Mucosa of rectum (tissue), 2 donors: ENCODE measurements at regions not wholly inside any gene's neighbourhood (a gene's known extent, or its start where the extent isn't known, plus 50 kb on each side); places are given as distances from the start of the nearest gene placed in this dataset.

Experiments used
- H3K27ac ChIP-seq, 2 donors: one replicate each; pipeline ENCODE4 v1.7.0; 2013; ENCODE audit warnings: inconsistent platforms in 2 of 2, low read depth in 2 of 2, low read length in 2 of 2
- H3K27me3 ChIP-seq, 2 donors: one replicate each; pipeline ENCODE4 v1.7.0; 2013; ENCODE audit warnings: low read length in 2 of 2; ENCODE audit not compliant: control insufficient read depth in 2 of 2, insufficient read depth in 2 of 2
- H3K36me3 ChIP-seq, 2 donors: one replicate each; pipeline ENCODE4 v1.7.0; 2013; ENCODE audit warnings: low read length in 2 of 2; ENCODE audit not compliant: control insufficient read depth in 2 of 2, insufficient read depth in 2 of 2
- H3K4me1 ChIP-seq, 2 donors: one replicate each; pipeline ENCODE4 v1.7.0; 2013; ENCODE audit warnings: low read length in 2 of 2, mild to moderate bottlenecking in 1 of 2; ENCODE audit not compliant: control insufficient read depth in 2 of 2, insufficient read depth in 2 of 2
- H3K4me3 ChIP-seq, 2 donors: one replicate each; pipeline ENCODE4 v1.7.0; 2013; ENCODE audit warnings: low read length in 2 of 2
- H3K9ac ChIP-seq, 2 donors: one replicate each; pipeline ENCODE4 v1.7.0; 2013; ENCODE audit warnings: low read length in 2 of 2, low read depth in 1 of 2, mild to moderate bottlenecking in 1 of 2
- H3K9me3 ChIP-seq, 2 donors: one replicate each; pipeline ENCODE4 v1.7.0; 2013; ENCODE audit warnings: low read length in 2 of 2; ENCODE audit not compliant: control insufficient read depth in 2 of 2
- donor health status: healthy.
- donor health status: Normal muscosa, but diverticular disease.

- no peaks in the 10 kb centered on the region for H3K36me3 ChIP-seq
- H3K27ac ChIP-seq = no peak overlapping the region
- H3K27me3 ChIP-seq = no peaks in the 10 kb centered on the region
- H3K9ac ChIP-seq = no peak overlapping the region
- H3K4me1 ChIP-seq = no peaks in the 10 kb centered on the region
- peaks cover 0 to 3% of the 10 kb centered on the region in 2 donors for H3K9me3 ChIP-seq
- H3K4me3 ChIP-seq = no peak overlapping the region
These were observed 276.4 kb upstream of the TTC14 start for GRCh38 chr3:180325533-180325932.

DNA sequence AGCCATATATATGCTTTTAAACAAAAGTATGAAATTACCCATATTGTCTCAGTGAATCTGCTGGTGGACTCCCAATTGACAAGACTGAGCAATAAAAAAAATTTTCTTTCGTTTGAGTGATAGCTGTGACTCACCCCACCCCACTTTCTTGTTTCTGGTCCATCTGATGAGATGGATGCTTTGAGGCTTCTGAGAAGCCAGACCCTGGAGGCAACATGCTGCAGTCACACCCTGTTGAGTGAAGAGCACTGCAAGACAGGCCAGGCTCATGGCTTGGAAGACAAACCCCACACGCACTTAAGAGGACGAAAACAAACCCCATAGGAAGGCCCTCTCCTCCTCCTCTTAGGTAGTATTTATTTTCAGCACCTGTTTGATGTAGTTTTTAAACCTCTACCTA is 276.0 kb upstream of the TTC14 start:
- no peaks in the 10 kb centered on the region for H3K36me3 ChIP-seq
- H3K4me3 ChIP-seq = no peak overlapping the region
- no peaks in the 10 kb centered on the region for H3K27me3 ChIP-seq
- H3K9ac ChIP-seq = no peak overlapping the region
- H3K9me3 ChIP-seq = no peaks in the 10 kb centered on the region
- no peaks in the 10 kb centered on the region for H3K4me1 ChIP-seq
- no peak overlapping the region for H3K27ac ChIP-seq

- no peaks in the 10 kb centered on the region for H3K27me3 ChIP-seq
- H3K9ac ChIP-seq = no peak overlapping the region
- H3K4me1 ChIP-seq = no peaks in the 10 kb centered on the region
- no peak overlapping the region for H3K27ac ChIP-seq
- no peak overlapping the region for H3K4me3 ChIP-seq
- no peaks in the 10 kb centered on the region for H3K9me3 ChIP-seq
- no peaks in the 10 kb centered on the region for H3K36me3 ChIP-seq
These were observed 272.8 kb upstream of the TTC14 start for GRCh38 chr3:180329187-180329586.

DNA sequence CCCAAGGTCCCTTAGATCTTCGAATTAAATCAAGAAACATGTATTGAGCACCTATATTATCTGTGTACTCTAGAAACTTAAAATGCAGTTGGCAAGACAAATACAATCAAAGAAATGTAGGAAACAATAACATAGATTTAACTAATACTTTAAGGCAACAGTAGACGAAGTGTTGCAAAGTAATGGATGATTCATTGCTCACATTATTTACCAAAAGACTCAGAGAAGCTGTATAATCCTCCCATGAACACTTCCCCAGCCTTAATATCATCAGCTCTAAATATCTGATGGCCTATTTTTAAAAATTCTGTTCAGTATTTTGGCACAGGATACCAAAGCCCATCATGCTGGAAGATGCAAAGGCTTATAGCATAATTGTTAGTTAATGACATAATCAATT is 272.1 kb upstream of the TTC14 start:
- no peak overlapping the region for H3K4me3 ChIP-seq
- H3K9ac ChIP-seq = no peak overlapping the region
- H3K27ac ChIP-seq = no peak overlapping the region
- no peaks in the 10 kb centered on the region for H3K4me1 ChIP-seq
- no peaks in the 10 kb centered on the region for H3K27me3 ChIP-seq
- no peaks in the 10 kb centered on the region for H3K9me3 ChIP-seq
- H3K36me3 ChIP-seq = no peaks in the 10 kb centered on the region

GRCh38 chr3:180330440-180330839 is 271.5 kb upstream of the TTC14 start:
- Histone ChIP-seq H3K36me3 (no peaks in the 10 kb centered on the region), H3K9me3 (no peaks in the 10 kb centered on the region), H3K27ac (no peak overlapping the region), H3K27me3 (no peaks in the 10 kb centered on the region), H3K4me3 (no peak overlapping the region), H3K9ac (no peak overlapping the region), H3K4me1 (no peaks in the 10 kb centered on the region)

DNA sequence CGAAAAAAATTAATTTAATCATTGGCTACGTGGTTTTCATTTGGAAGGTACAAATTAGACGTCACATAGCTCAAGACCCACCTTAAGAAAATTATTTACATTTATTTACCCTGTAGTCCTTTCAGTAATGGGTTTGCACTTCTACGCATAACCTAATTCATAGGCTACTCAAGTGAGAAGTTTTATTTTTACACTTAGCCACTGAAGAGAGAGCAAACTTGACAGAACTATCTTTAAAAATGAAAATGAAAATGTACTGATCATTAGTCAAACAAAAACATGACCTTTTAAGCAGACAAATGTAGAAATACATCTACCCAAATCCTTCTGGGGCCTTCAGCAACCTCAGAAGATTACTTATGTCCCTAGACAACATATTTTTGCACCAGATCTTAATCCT is 269.4 kb upstream of the TTC14 start:
- H3K36me3 ChIP-seq = no peaks in the 10 kb centered on the region
- H3K27me3 ChIP-seq = no peaks in the 10 kb centered on the region
- no peaks in the 10 kb centered on the region for H3K4me1 ChIP-seq
- no peak overlapping the region for H3K4me3 ChIP-seq
- no peak overlapping the region for H3K9ac ChIP-seq
- H3K27ac ChIP-seq = no peak overlapping the region
- H3K9me3 ChIP-seq = no peaks in the 10 kb centered on the region

DNA sequence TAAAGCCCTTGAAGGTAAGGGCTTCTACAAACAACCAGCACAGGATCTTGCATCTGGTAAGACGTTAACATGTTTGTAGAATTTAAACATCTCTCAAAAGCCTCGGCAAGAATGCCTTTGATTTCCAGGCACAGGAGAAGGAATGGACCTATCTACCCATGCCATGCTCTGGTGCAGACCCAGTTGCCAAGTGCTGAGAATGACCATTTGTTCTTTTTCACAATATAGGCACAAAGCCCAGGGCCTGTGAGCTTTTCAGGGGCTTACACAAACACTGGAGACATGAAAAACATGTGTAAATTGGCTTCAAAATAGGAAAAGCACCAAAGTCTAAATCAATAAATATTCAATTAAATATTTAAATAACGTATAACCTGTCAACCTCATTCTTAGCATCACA is 266.9 kb upstream of the TTC14 start:
- H3K4me1 ChIP-seq = no peaks in the 10 kb centered on the region
- H3K9ac ChIP-seq = no peak overlapping the region
- no peaks in the 10 kb centered on the region for H3K9me3 ChIP-seq
- no peaks in the 10 kb centered on the region for H3K27me3 ChIP-seq
- H3K27ac ChIP-seq = no peak overlapping the region
- no peak overlapping the region for H3K4me3 ChIP-seq
- no peaks in the 10 kb centered on the region for H3K36me3 ChIP-seq

- H3K4me1 ChIP-seq = no peaks in the 10 kb centered on the region
- H3K27ac ChIP-seq = no peak overlapping the region
- no peaks in the 10 kb centered on the region for H3K27me3 ChIP-seq
- no peaks in the 10 kb centered on the region for H3K36me3 ChIP-seq
- H3K9me3 ChIP-seq = no peaks in the 10 kb centered on the region
- H3K9ac ChIP-seq = no peak overlapping the region
- no peak overlapping the region for H3K4me3 ChIP-seq
These were observed 261.6 kb upstream of the TTC14 start for GRCh38 chr3:180340395-180340794.

DNA sequence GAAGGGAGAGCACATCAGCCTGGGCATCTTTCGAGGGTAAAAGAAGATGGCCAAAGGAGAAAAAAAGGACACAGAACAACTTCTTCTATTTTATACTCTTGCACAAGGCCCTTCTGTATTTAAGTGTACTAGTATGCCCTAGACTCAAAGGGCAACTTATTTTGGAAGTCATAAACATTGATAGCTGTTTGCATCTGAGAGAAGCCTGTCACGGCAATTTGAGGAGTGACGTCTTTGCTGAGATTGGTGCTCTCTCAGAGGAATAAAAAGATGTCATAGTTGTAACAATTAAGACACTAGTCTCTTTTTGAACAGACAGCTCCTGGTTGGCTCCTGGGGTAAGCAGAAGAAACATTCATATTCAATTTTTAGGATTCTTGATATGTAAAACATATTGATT is 260.4 kb upstream of the TTC14 start:
- Histone ChIP-seq H3K9ac (no peak overlapping the region), H3K27me3 (no peaks in the 10 kb centered on the region), H3K27ac (no peak overlapping the region), H3K9me3 (no peaks in the 10 kb centered on the region), H3K4me1 (no peaks in the 10 kb centered on the region), H3K4me3 (no peak overlapping the region), H3K36me3 (no peaks in the 10 kb centered on the region)

DNA sequence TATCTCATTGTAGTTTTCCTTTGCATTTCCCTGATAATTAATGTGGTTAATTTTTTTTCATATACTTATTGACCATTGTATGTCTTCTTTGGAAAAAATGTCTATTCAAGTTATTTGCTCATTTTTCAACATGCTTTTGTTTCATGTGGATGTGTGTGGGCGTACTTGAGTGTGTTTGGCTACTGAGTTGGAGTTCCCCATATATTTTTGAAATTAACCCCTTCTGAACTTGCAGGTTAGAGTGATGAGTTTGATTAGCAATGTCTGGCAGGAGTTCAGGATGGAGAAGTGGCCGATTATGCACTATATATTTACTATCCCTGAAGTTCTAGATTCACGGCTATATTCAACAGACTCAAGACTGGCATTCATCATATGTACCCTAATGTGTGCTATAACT is 250.4 kb upstream of the TTC14 start:
- no peaks in the 10 kb centered on the region for H3K4me1 ChIP-seq
- no peak overlapping the region for H3K27ac ChIP-seq
- no peaks in the 10 kb centered on the region for H3K9me3 ChIP-seq
- no peak overlapping the region for H3K9ac ChIP-seq
- no peaks in the 10 kb centered on the region for H3K27me3 ChIP-seq
- no peak overlapping the region for H3K4me3 ChIP-seq
- no peaks in the 10 kb centered on the region for H3K36me3 ChIP-seq

- Histone ChIP-seq H3K27me3 (no peaks in the 10 kb centered on the region), H3K36me3 (no peaks in the 10 kb centered on the region), H3K9me3 (no peaks in the 10 kb centered on the region), H3K9ac (no peak overlapping the region), H3K27ac (no peak overlapping the region), H3K4me1 (no peaks in the 10 kb centered on the region), H3K4me3 (no peak overlapping the region)
These were observed 249.7 kb upstream of the TTC14 start for GRCh38 chr3:180352261-180352660.
